Cardiac muscle cell (in vitro differentiated cells and primary cell): ENCODE measurements at regions not wholly inside any gene's neighbourhood (a gene's known extent, or its start where the extent isn't known, plus 50 kb on each side); places are given as distances from the start of the nearest gene placed in this dataset.

ENCODE experiments used
- DNase-seq, 2 donors: peaks; one replicate each; pipeline versions ENCODE4 v3.0.0 to v3.0.0-alpha.2; 2010 to 2017; ENCODE audit warnings: low read depth in 1 of 2, low spot score in 1 of 2
- H3K27ac ChIP-seq: fragments of 200-600 bp; sonication (generic); 2 replicates; pipeline ENCODE4 v1.5.1; 2016
- H3K27me3 ChIP-seq: fragments of 200-600 bp; sonication (generic); 2 replicates; pipeline ENCODE4 v1.6.0; 2016; ENCODE audit warnings: control low read depth
- H3K36me3 ChIP-seq: fragments of 200-600 bp; sonication (generic); 2 replicates; pipeline ENCODE4 v1.5.1; 2016; ENCODE audit warnings: control low read depth
- H3K4me1 ChIP-seq: fragments of 200-600 bp; sonication (generic); 2 replicates; pipeline ENCODE4 v1.8.1; 2017; ENCODE audit warnings: low read depth, mild to moderate bottlenecking, mixed run types
- H3K4me3 ChIP-seq: fragments of 200-600 bp; sonication (generic); 2 replicates; pipeline ENCODE4 v1.5.1; 2016; ENCODE audit warnings: mild to moderate bottlenecking
- H3K9me3 ChIP-seq: fragments of 200-600 bp; sonication (generic); 2 replicates; pipeline ENCODE4 v1.5.1; 2017; ENCODE audit warnings: low read depth, mild to moderate bottlenecking, control low read depth
- CTCF ChIP-seq: IDR thresholded peaks from 2 replicates; pipeline ENCODE4 v1.5.1; 2012; ENCODE audit warnings: low read depth, mild to moderate bottlenecking, low read length

DNA sequence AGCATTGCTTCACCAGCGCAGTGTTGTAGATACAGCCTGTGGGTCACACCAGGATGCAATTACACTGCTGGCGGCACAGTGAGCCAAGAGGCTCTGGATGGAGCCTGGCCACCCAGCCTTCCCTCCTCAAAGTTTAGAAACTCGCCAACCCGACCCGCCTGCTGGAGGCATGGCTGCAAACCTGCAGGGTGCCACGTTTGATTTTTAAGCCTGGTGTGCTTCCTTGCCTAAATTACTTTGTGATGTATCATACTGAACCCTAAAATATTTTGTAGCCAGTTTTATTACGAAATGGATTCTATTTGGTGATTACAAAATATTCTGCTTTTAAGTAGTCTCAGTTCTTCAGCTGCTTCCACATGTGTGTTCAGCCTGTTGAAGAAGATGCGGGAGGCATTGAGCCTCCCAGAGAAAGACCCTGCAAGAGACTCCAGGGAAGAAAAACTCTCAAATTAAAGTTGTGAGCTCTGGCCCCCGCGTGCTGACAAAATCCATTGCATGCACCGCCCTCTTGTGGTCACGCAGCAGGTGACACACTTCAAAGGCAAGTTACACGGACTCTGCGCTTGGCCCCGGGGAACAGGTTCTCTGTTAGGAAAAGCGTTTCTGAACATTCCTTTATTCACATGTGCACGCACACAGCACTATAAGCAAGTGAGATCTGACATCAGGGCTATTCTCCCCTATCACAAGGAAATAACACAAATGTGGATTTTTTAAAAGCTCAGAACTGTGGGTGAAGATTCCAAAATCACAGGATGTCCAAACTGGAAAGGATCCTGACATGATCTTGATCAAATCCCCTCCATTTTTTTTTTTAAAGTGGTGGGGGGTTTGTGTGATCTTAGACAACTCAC, 63.0 kb upstream of the TWIST2 start:
- Histone ChIP-seq H3K27ac (no peak overlapping the region), H3K36me3 (no peaks in the 10 kb centered on the region), H3K4me3 (no peak overlapping the region), H3K4me1 (no peaks in the 10 kb centered on the region), H3K9me3 (no peaks in the 10 kb centered on the region), H3K27me3 (no peaks in the 10 kb centered on the region)
- peak; percentile 89 for TF ChIP-seq CTCF
- peak in 1 of 2 donors; percentile 76 for DNase-seq

- Histone ChIP-seq H3K27ac (no peak overlapping the region), H3K4me1 (no peaks in the 10 kb centered on the region), H3K27me3 (no peaks in the 10 kb centered on the region), H3K36me3 (no peaks in the 10 kb centered on the region), H3K9me3 (no peaks in the 10 kb centered on the region), H3K4me3 (no peak overlapping the region)
- TF ChIP-seq CTCF, result no peak
- no peak for DNase-seq
Measured at GRCh38 chr2:238785528-238785860, 62.4 kb upstream of the TWIST2 start.

GRCh38 chr2:238786379-238786778, 61.5 kb upstream of the TWIST2 start:
- no peaks in the 10 kb centered on the region for H3K4me1 ChIP-seq
- H3K9me3 ChIP-seq, result no peaks in the 10 kb centered on the region
- H3K27me3 ChIP-seq, result no peaks in the 10 kb centered on the region
- H3K4me3 ChIP-seq, result no peak overlapping the region
- no peaks in the 10 kb centered on the region for H3K36me3 ChIP-seq
- no peak overlapping the region for H3K27ac ChIP-seq
- TF ChIP-seq CTCF, result no peak
- DNase-seq, result no peak

- H3K27ac ChIP-seq, result no peak overlapping the region
- TF ChIP-seq CTCF, result no peak
- H3K36me3 ChIP-seq, result no peaks in the 10 kb centered on the region
- H3K9me3 ChIP-seq, result no peaks in the 10 kb centered on the region
- no peaks in the 10 kb centered on the region for H3K27me3 ChIP-seq
- no peak overlapping the region for H3K4me3 ChIP-seq
- DNase-seq, result no peak
- H3K4me1 ChIP-seq, result no peaks in the 10 kb centered on the region
Measured at GRCh38 chr2:238786792-238787490, 60.9 kb upstream of the TWIST2 start.

- Histone ChIP-seq H3K4me1 (no peaks in the 10 kb centered on the region), H3K36me3 (no peaks in the 10 kb centered on the region), H3K27ac (no peak overlapping the region), H3K4me3 (no peak overlapping the region), H3K9me3 (no peaks in the 10 kb centered on the region), H3K27me3 (no peaks in the 10 kb centered on the region)
- no peak for DNase-seq
- no peak for TF ChIP-seq CTCF
Measured at GRCh38 chr2:238787501-238787900, 60.4 kb upstream of the TWIST2 start.
